ENCODE measurements at regions not wholly inside any gene's neighbourhood (a gene's known extent, or its start where the extent isn't known, plus 50 kb on each side); places are given as distances from the start of the nearest gene placed in this dataset.

DNA sequence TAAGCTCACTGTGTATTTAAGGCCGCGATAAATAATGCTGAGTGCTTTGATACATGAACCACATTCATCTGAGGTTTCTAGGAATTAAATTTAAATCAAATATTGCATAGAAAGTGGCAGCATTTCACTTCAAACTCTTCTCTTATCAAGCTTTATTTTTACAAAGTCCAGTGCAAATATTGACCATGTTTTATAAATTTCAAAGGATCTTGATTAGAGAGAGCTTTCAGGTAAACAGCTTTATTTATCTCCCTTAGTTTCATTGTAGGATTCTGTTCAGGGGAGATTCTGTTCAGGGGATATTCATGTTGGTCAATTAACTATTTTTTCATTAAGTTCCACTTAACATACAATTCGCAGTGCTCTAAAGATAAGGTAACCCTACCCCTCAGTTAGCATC, 249.7 kb upstream of the IRS2 start:
- ATAC-seq (ENCODE audit: low FRiP score) = no peak
- no peak overlapping the region for H3K27ac ChIP-seq (ENCODE audit: low read depth in 1 of 2, low read length in 2 of 2)
- no peak overlapping the region for H3K4me3 ChIP-seq (ENCODE audit: low read length in 2 of 2)
- 85 to 91% methylated on average over 3 of the region's 3 CpGs for WGBS, 2 donors
- no peaks in the 10 kb centered on the region for H3K36me3 ChIP-seq (ENCODE audit: control insufficient read depth in 1 of 2, insufficient read depth in 2 of 2, low read length in 1 of 2)
- no peaks in the 10 kb centered on the region for H3K4me1 ChIP-seq (ENCODE audit: control insufficient read depth in 1 of 2, insufficient read depth in 2 of 2, low read length in 2 of 2)
- no peak for DNase-seq
- H3K27me3 ChIP-seq (ENCODE audit: control insufficient read depth in 1 of 2, insufficient read depth in 2 of 2, low read length in 1 of 2) = no peaks in the 10 kb centered on the region
- intact Hi-C loops (cut with DNase I) = no loop called here
- no peaks in the 10 kb centered on the region for H3K9me3 ChIP-seq (ENCODE audit: control insufficient read depth, low read length)

DNA sequence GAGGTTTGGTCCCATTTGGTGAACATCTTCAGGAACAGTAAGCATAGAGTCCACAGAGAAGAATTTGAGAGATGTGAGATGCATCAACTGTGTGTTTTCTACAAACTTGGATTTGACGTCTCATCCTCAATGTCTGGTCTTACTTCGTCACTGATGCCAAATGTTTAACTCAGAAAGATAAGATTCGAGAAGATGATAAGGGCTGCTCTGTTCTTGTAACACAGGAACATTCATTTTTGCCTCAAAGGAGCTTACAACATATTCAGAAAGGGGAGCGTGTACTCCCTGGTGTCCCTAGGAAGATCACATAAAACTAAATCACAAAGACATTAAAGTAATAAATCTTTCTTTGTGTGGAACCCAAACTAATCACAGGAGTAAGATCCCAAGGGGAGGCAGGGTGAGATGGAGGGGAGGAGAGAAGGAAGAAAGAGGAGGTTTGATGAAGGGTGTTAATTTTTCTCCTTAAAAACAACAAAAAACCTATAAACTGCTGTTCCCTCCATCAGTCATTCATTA, 247.7 kb upstream of the IRS2 start:
- Histone ChIP-seq H3K4me1 (ENCODE audit: control insufficient read depth in 1 of 2, insufficient read depth in 2 of 2, low read length in 2 of 2) (no peaks in the 10 kb centered on the region), H3K9me3 (ENCODE audit: control insufficient read depth, low read length) (no peaks in the 10 kb centered on the region), H3K27ac (ENCODE audit: low read depth in 1 of 2, low read length in 2 of 2) (no peak overlapping the region), H3K4me3 (ENCODE audit: low read length in 2 of 2) (no peak overlapping the region), H3K36me3 (ENCODE audit: control insufficient read depth in 1 of 2, insufficient read depth in 2 of 2, low read length in 1 of 2) (no peaks in the 10 kb centered on the region), H3K27me3 (ENCODE audit: control insufficient read depth in 1 of 2, insufficient read depth in 2 of 2, low read length in 1 of 2) (no peaks in the 10 kb centered on the region)
- WGBS, 2 donors = 80 to 85% methylated on average over 4 of the region's 4 CpGs
- DNase-seq = no peak
- ATAC-seq (ENCODE audit: low FRiP score) = no peak
- intact Hi-C loops (cut with DNase I) = no loop called here

DNA sequence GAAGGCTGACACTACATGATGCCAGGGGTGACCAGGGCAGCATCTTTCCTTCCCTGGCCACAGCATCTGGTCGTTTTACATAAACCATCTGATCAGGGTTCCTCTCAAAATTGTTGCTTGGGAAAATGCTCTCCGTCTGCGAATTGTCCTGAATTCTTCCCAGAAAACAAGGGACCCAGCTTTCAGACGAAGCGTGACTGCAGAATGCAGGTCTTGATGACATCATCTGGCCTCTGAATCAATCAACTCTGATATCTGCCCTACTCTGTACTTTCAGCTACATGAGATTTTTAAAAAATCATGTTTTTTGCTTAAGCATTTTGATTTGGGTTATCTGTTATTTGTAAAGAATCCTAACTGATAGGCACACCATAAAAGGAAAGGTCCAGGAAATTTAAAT, 246.6 kb upstream of the IRS2 start:
- 72 to 74% methylated on average over 5 of the region's 5 CpGs for WGBS, 2 donors
- peaks cover 0 to 2% of the 10 kb centered on the region in 2 donors for H3K4me1 ChIP-seq (ENCODE audit: control insufficient read depth in 1 of 2, insufficient read depth in 2 of 2, low read length in 2 of 2)
- H3K27me3 ChIP-seq (ENCODE audit: control insufficient read depth in 1 of 2, insufficient read depth in 2 of 2, low read length in 1 of 2) = no peaks in the 10 kb centered on the region
- H3K27ac ChIP-seq (ENCODE audit: low read depth in 1 of 2, low read length in 2 of 2) = no peak overlapping the region
- H3K4me3 ChIP-seq (ENCODE audit: low read length in 2 of 2) = no peak overlapping the region
- no peak for DNase-seq
- no peaks in the 10 kb centered on the region for H3K36me3 ChIP-seq (ENCODE audit: control insufficient read depth in 1 of 2, insufficient read depth in 2 of 2, low read length in 1 of 2)
- intact Hi-C loops (cut with DNase I) = no loop called here
- H3K9me3 ChIP-seq (ENCODE audit: control insufficient read depth, low read length) = no peaks in the 10 kb centered on the region
- no peak for ATAC-seq (ENCODE audit: low FRiP score)

DNA sequence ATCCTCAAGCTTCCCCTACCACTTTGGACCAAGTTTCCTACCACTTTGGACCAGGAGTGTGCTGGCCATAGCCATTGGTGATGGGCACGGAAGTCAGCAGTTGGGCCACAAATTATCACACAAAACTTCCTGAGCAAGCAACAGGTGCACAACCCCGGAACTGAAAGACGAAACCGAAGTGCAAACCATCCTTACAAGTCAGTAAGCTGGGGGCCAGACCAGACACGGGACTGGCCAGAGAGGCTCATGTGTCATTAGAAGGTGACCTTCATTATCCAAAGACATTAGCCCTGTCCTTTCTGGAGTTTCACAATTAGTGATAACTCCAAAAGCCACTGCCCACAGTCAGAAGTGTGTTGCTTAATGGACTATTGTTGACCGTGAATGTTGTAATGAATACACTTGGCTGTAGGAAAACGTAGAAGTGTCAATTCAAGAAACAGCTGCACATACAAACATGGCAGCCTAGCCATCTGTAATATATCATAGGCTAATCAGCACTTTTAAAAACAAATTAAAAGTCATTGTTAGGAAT, 244.1 kb upstream of the IRS2 start:
- ATAC-seq (ENCODE audit: low FRiP score) = no peak
- H3K9me3 ChIP-seq (ENCODE audit: control insufficient read depth, low read length) = no peaks in the 10 kb centered on the region
- no peaks in the 10 kb centered on the region for H3K27me3 ChIP-seq (ENCODE audit: control insufficient read depth in 1 of 2, insufficient read depth in 2 of 2, low read length in 1 of 2)
- no peak overlapping the region for H3K27ac ChIP-seq (ENCODE audit: low read depth in 1 of 2, low read length in 2 of 2)
- WGBS, 2 donors = 82 to 83% methylated on average over 7 of the region's 7 CpGs
- H3K4me3 ChIP-seq (ENCODE audit: low read length in 2 of 2) = no peak overlapping the region
- intact Hi-C loops (cut with DNase I) = no loop called here
- peaks cover 0 to 2% of the 10 kb centered on the region in 2 donors for H3K4me1 ChIP-seq (ENCODE audit: control insufficient read depth in 1 of 2, insufficient read depth in 2 of 2, low read length in 2 of 2)
- DNase-seq = no peak
- no peaks in the 10 kb centered on the region for H3K36me3 ChIP-seq (ENCODE audit: control insufficient read depth in 1 of 2, insufficient read depth in 2 of 2, low read length in 1 of 2)

DNA sequence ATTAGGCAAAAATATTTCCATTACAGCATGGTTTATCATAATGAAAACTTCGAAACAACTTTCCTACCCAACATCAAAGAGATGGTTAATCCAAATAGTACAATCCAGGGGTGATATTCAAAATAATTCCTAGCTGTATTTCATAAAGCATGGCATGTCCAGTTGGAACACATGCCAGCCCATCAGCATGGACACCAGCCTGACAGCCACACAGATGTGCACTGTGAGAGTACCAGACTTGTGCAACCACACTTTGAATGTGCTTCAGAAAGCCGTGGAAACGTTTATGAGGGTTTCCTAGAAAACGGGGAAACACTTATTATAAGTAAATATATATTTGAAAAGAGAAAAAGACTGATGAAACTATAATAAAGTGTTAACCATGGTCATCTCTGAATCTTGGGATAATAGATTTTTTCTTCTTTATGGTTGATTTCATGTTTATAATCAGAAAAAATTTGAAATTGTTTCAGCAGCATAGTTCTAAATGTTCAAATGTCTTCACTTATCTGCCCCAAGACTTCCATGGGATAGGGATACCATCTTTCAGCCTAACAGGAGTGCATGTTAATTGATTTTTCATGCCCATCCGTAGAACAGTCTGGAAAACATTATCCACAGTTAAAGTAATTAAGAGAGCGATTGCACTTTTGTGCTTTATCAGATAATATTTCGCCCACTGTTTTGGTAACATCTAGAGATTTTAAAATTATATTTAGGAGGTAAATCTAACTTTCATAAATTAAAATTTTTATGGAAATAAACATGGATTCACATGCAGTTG, 242.6 kb upstream of the IRS2 start:
- H3K27ac ChIP-seq (ENCODE audit: low read depth in 1 of 2, low read length in 2 of 2) = no peak overlapping the region
- H3K9me3 ChIP-seq (ENCODE audit: control insufficient read depth, low read length) = no peaks in the 10 kb centered on the region
- DNase-seq (no peak), ATAC-seq (ENCODE audit: low FRiP score) (no peak)
- no peak overlapping the region for H3K4me3 ChIP-seq (ENCODE audit: low read length in 2 of 2)
- intact Hi-C loops (cut with DNase I) = loop anchor here (5.0 to 10.0 kb wide), 2 partner anchors 76 to 242 kb away; partner anchors contain the start of gene IRS2 (in 1 of the 2)
- WGBS, 2 donors = 46% methylated on average over 7 of the region's 7 CpGs
- H3K36me3 ChIP-seq (ENCODE audit: control insufficient read depth in 1 of 2, insufficient read depth in 2 of 2, low read length in 1 of 2) = no peaks in the 10 kb centered on the region
- H3K27me3 ChIP-seq (ENCODE audit: control insufficient read depth in 1 of 2, insufficient read depth in 2 of 2, low read length in 1 of 2) = no peaks in the 10 kb centered on the region
- peaks cover 0 to 5% of the 10 kb centered on the region in 2 donors for H3K4me1 ChIP-seq (ENCODE audit: control insufficient read depth in 1 of 2, insufficient read depth in 2 of 2, low read length in 2 of 2)

DNA sequence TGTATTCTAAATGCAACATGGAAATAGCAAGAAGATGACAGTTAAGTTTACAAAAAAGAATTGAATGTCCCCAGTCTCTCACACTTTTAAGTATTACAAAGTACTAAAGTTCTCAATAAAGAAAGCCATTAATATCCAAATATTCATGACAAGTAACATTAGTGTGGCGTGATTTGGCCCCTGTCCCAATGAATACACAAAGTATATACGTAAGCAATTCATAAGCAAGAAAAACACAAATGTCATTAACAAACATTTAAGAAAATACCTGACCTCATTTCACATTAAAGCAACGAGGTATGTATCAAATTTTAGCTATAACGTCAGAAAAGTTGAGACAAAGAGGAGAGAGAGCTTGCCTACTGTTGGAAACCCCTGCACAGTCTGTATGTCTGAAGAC, 241.9 kb upstream of the IRS2 start:
- H3K27me3 ChIP-seq (ENCODE audit: control insufficient read depth in 1 of 2, insufficient read depth in 2 of 2, low read length in 1 of 2) = no peaks in the 10 kb centered on the region
- H3K27ac ChIP-seq (ENCODE audit: low read depth in 1 of 2, low read length in 2 of 2) = no peak overlapping the region
- H3K4me3 ChIP-seq (ENCODE audit: low read length in 2 of 2) = no peak overlapping the region
- ATAC-seq (ENCODE audit: low FRiP score) (no peak), DNase-seq (no peak)
- 11 to 18% methylated on average over 4 of the region's 4 CpGs for WGBS, 2 donors
- H3K9me3 ChIP-seq (ENCODE audit: control insufficient read depth, low read length) = no peaks in the 10 kb centered on the region
- intact Hi-C loops (cut with DNase I) = loop anchor here (5.0 to 10.0 kb wide), 2 partner anchors 76 to 241 kb away; partner anchors contain the start of gene IRS2 (in 1 of the 2)
- H3K4me1 ChIP-seq (ENCODE audit: control insufficient read depth in 1 of 2, insufficient read depth in 2 of 2, low read length in 2 of 2) = peaks cover 5% of the 10 kb centered on the region in 2 donors
- H3K36me3 ChIP-seq (ENCODE audit: control insufficient read depth in 1 of 2, insufficient read depth in 2 of 2, low read length in 1 of 2) = no peaks in the 10 kb centered on the region

DNA sequence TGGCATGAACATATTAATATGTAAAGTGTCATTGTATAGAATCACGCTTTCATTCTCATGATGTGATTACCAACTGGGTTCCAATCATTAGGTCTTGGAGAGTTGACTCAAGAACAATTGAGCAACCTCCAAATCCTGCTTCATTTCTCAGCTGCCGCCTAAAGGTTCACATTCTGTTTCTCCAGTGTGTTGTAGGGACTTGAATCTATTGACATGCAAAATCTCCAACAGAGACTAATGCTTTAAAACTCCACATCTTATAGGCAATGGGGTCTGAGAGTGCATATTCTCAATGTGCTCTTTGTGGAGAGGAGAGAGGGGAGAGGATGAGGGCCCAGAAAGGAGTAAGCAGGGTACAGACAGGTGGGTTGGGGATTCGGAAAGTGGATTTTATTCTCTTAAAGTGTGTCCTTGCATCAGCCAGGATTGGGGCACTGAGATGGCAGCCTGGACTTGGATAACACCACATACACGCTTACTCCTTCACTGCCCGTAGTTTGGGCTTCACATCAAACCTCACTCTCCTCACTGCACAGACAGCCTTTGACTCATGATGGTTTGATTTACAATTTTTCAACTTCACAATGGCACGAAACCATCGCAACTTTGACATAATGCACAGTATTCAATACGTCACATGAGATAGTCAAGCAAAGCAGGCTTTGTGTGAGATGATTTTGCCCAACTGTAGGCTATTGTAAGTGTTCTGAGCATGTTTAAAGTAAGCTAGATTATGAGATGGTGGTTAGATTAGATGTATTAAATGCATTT, 241.3 kb upstream of the IRS2 start:
- intact Hi-C loops (cut with DNase I) = loop anchor here (5.0 to 10.0 kb wide), 2 partner anchors 77 to 240 kb away; partner anchors contain the start of gene IRS2 (in 1 of the 2)
- no peak for ATAC-seq (ENCODE audit: low FRiP score)
- DNase-seq = no peak
- no peaks in the 10 kb centered on the region for H3K9me3 ChIP-seq (ENCODE audit: control insufficient read depth, low read length)
- no peak overlapping the region for H3K4me3 ChIP-seq (ENCODE audit: low read length in 2 of 2)
- H3K27me3 ChIP-seq (ENCODE audit: control insufficient read depth in 1 of 2, insufficient read depth in 2 of 2, low read length in 1 of 2) = no peaks in the 10 kb centered on the region
- H3K27ac ChIP-seq (ENCODE audit: low read depth in 1 of 2, low read length in 2 of 2) = no peak overlapping the region
- 84 to 87% methylated on average over 8 of the region's 8 CpGs for WGBS, 2 donors
- peaks cover 7 to 8% of the 10 kb centered on the region in 2 donors for H3K4me1 ChIP-seq (ENCODE audit: control insufficient read depth in 1 of 2, insufficient read depth in 2 of 2, low read length in 2 of 2)
- no peaks in the 10 kb centered on the region for H3K36me3 ChIP-seq (ENCODE audit: control insufficient read depth in 1 of 2, insufficient read depth in 2 of 2, low read length in 1 of 2)

DNA sequence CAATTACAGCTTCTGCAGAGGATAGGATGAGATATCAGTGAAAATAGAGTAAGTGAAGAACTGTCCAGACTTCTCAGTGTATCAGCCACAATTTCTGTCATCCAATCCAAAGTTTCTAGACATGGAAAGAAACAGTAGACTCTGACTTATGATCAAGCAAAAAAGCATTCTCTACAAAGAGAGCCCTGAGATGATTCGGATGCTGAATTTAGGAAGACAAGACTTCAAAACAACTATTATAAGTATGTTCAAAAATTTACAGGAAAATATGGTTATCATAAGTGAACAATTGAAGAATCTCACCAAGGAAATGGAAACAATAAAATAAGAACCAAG, 238.2 kb upstream of the IRS2 start:
- Histone ChIP-seq H3K27ac (ENCODE audit: low read depth in 1 of 2, low read length in 2 of 2) (peak overlapping the region; percentile 84 to 93), H3K4me1 (ENCODE audit: control insufficient read depth in 1 of 2, insufficient read depth in 2 of 2, low read length in 2 of 2) (peaks cover 7 to 8% of the 10 kb centered on the region in 2 donors), H3K9me3 (ENCODE audit: control insufficient read depth, low read length) (no peaks in the 10 kb centered on the region), H3K36me3 (ENCODE audit: control insufficient read depth in 1 of 2, insufficient read depth in 2 of 2, low read length in 1 of 2) (no peaks in the 10 kb centered on the region), H3K27me3 (ENCODE audit: control insufficient read depth in 1 of 2, insufficient read depth in 2 of 2, low read length in 1 of 2) (no peaks in the 10 kb centered on the region), H3K4me3 (ENCODE audit: low read length in 2 of 2) (no peak overlapping the region)
- WGBS, 2 donors = 0 to 1% methylated on average over 1 of the region's 1 CpG
- no peak for ATAC-seq (ENCODE audit: low FRiP score)
- DNase-seq = no peak
- intact Hi-C loops (cut with DNase I) = loop anchor here (5.0 to 10.0 kb wide), 4 partner anchors 33 to 152 kb away; no protein-coding TSS in a partner anchor

All from aorta (tissue), 5 donors.